ENCODE measurements at regions not wholly inside any gene's neighbourhood (a gene's known extent, or its start where the extent isn't known, plus 50 kb on each side); places are given as distances from the start of the nearest gene placed in this dataset.
"Not testable (repeated sequence)": the region's sequence is repeated elsewhere in the genome, so short reads cannot be mapped to it uniquely, and the experiment has no call there.

DNA sequence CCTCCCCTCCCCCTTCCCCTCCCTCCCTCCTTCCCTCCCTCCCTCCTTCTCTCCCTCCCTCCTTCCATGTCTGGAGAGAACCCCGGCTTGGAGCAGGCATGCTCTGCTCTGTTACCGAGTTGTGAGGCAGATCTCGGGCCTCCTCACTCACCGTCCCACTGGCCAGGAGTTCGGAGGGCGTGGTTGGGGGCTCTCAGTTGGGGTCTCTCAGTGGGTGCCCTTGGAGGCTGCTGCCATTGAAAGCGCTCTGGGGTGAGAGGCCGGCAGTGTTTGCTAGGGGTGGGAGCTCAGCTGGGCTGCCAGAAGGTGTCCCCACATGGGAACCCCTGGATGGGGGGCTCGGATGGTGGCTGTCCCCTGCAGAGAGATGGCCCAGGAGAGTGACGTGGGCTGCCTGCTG, 101.1 kb upstream of the LRPAP1 start:
- DNase-seq (ENCODE audit: low read depth): not testable (repeated sequence)

- DNase-seq (ENCODE audit: low read depth): not testable (repeated sequence)
These were observed 100.6 kb upstream of the LRPAP1 start for GRCh38 chr4:3632794-3633193.

DNA sequence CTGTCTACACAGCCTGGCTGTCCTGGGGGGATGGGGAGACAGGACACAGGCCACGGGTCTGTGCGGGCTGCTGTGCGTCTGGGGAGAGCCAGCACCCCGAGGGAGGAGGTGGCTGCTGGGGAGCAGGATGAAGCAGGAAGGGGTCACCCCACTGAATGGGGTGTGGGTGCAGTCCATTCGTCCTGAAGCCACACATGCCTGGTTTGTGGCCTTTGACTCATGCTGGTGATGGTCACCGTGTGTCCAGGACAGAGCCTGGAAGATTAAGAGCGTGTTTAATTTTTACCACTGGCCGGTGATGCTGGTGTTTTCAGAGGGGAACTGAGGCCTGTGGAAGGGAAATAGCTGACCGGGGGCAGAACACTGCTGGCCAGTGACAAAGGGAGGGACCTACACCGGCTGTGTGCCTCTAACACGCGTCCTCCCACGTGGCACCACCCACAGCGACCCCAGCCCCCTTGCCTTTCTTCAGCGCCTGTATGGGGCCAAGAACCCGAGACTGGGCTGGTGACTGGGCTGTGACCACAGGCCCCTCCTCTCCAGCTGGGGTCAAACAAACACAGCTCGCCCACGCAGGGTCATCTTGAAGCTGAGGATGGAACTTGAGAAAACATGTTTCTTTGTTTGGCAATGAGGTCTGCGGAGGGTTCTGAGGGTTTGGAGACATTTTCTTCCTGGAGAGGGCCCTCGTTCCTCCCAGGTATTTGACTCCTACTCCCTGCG, 99.5 kb upstream of the LRPAP1 start:
- DNase-seq (ENCODE audit: low read depth): not testable (repeated sequence)

GRCh38 chr4:3630598-3631543, 98.6 kb upstream of the LRPAP1 start:
- no peak for DNase-seq (ENCODE audit: low read depth)

GRCh38 chr4:3630136-3630597, 97.9 kb upstream of the LRPAP1 start:
- no peak for DNase-seq (ENCODE audit: low read depth)

GRCh38 chr4:3629665-3630064, 97.4 kb upstream of the LRPAP1 start:
- DNase-seq (ENCODE audit: low read depth): no peak

DNA sequence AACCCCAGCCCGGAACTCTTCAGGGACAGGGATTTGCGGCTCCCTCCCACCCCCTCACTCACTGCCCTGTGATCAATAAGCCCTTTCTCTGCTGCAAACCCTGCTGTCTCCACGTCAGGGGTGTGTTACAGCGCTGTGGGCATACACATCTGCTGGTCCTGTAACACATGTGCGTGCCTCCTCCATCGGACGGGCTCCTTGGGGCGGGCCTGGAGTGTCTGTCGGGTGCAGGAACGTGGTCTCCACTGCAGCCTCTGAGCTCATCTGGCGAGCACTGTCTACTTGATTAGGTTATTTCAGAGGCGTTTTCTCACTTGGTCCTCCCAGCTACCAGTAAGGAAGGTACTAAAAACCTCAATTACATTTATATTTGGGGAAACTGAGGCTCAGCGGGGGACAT, 97.0 kb upstream of the LRPAP1 start:
- DNase-seq (ENCODE audit: low read depth): not testable (repeated sequence)

- DNase-seq (ENCODE audit: low read depth): no peak
These were observed 96.6 kb upstream of the LRPAP1 start for GRCh38 chr4:3628868-3629175.

- not testable (repeated sequence) for DNase-seq (ENCODE audit: low read depth)
These were observed 96.0 kb upstream of the LRPAP1 start for GRCh38 chr4:3627967-3628867.

DNA sequence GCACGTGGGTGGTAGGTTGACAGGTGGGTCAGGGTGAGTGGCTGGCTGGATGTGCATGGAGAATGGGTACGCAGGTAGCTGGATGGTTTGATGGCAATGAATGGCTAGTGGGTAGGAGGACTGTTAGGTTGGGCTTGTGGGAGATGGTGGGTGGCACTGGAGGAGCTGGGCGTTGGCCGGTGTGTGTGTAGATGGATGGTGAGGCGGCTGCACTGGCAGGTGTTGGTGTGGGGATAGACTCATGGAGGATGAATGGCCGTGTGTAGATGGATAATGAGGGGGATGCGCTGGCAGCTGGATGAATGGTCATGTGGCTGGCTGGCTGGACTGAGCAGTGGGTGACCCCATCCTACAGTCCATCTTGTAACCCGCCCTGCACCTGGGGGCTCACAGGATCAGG, 95.2 kb upstream of the LRPAP1 start:
- DNase-seq (ENCODE audit: low read depth): not testable (repeated sequence)

DNA sequence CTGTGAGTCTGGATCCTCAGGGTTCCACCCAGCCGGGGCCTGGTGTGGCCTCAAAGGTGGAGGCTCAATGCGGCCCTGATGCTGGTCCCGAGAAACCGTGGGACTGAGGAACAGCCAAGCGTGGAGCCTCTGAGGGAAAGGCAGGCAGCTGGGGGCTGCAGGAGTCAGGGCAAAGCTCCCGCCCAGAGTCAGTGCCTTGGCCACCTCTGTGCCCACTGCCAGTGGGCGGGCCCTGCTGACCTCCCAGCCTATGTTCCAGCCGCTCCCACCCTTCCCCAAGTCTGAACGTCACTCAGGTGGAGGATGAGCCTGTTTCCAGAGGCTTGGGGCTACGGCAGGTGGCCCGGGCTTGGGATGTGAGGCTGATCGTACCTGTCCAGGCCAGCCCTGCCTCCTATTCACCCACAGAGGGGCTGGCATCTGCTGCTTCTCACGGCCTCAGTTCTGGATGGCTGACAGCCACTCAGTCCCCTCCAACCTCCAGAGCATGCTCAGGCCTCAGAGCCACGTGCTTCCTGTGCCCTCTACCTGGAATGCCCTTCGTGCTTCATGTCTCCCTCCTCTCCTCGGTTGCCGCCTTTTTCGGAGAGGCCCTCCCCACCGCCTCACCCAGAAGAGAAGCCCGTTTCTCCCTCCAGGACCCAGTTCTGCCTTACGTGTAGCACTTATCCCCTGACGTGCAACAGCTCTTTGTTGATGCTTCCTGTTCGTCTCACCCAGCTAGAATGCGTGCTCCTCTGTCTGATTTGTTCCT, 94.1 kb upstream of the LRPAP1 start:
- not testable (repeated sequence) for DNase-seq (ENCODE audit: low read depth)

DNA sequence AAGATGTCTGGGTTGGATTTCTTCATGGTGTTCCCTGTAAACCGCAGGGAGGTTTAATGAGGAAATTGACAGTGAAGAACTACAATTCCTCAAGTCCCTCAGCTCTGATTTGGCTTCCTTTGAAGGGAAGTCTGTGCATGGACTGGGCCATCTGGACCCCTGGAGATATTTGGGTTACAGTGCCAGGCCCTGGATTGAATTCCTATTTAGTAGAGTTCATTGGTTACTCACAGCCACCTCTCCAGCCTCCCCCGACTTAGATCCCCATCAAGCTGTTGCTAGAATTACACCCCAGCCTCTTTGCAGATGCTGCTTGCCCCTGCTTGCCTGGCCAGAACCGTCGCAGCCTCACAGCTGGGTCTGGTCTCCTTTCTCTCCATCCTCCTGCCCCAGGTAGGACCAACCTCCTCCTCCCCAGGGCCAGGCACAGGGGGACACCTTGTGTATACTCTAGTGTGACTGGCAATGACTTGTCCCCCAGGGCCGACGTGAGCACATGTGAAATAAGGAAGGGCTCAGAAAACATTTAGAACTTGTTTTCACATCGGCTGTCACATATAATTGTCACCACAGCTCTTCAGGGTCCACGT, 93.2 kb upstream of the LRPAP1 start:
- DNase-seq (ENCODE audit: low read depth): not testable (repeated sequence)

GRCh38 chr4:3623809-3624329, 91.6 kb upstream of the LRPAP1 start:
- peak; percentile 22 for DNase-seq (ENCODE audit: low read depth)

GRCh38 chr4:3623106-3623505, 90.9 kb upstream of the LRPAP1 start:
- no peak for DNase-seq (ENCODE audit: low read depth)

GRCh38 chr4:3620365-3620764, 88.1 kb upstream of the LRPAP1 start:
- DNase-seq (ENCODE audit: low read depth): peak; percentile 32

DNA sequence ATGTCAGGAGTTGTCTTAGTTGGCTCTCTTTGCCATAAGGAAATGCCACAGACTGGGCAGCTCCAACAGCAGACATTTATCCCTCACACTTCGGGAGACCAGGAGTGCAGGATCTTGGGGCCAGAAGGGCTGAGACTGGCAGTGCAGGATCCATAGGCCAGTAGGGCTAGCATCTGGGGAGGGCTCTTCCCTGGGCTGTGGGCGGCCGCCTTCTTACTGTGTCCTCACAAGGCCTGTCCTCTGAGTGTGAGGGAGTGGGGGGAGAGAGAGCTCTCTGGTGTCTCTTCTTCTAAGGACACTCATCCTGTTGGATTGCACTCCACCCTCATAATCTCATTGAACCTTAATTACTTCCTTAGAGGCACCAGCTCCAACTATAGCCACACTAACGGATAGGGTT, 87.5 kb upstream of the LRPAP1 start:
- not testable (repeated sequence) for DNase-seq (ENCODE audit: low read depth)

- not testable (repeated sequence) for DNase-seq (ENCODE audit: low read depth)
These were observed 86.1 kb upstream of the LRPAP1 start for GRCh38 chr4:3618341-3618740.

DNA sequence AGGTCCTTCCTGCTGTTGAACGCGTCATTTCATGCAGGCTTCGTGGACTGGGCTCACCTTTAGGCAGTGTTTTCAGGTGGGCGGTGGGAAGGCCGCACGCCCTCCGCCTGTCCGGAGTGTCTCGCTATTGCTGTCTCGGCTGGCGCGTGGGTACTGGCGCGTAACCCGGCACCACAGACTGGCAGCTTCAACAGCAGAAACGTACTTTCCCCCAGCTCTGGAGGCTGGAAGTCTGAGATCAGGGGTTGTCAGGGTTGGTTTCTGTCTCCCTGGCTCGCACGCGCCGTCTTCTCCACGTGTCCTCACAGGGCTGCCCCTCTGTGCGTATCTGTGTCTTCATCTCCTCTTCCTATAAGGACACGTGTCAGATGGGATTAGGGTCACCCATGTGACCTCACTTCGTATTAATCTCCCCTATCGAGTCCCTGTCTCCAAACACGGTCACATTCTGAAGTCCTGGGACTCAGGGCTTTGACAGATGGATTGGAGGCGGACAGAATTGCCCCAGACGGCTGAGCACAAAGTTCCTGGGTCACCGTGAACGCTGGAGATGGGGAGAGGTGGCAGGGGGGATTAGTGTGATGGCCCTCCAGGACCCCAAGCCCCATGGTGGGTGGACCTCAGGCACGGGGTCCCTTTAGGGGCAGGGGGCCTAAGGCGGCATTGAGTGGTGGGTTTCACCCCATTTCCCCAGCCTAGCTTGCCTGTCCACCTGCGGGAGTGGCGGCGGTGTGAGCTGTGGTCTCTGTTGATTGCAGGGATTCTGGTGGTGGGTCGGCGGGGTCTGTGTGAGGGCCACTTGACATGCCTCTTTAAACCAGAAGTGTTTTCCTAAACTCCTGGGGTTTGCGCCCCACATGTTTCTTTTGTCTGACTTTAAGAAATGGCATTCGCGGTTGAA, 83.4 kb upstream of the LRPAP1 start:
- DNase-seq (ENCODE audit: low read depth): no peak

GRCh38 chr4:3614731-3614980, 82.4 kb upstream of the LRPAP1 start:
- DNase-seq (ENCODE audit: low read depth): no peak

Data from EH (cell line).